NCI-H2081 treated with DMSO at 0.1 percent for 48 hours (cell line): ENCODE measurements at regions not wholly inside any gene's neighbourhood (a gene's known extent, or its start where the extent isn't known, plus 50 kb on each side); places are given as distances from the start of the nearest gene placed in this dataset.
"Not testable (repeated sequence)": the region's sequence is repeated elsewhere in the genome, so short reads cannot be mapped to it uniquely, and the experiment has no call there.

Experiments
- DNase-seq: peaks from one replicate; lab custom pipeline; 2025; lab: John Stamatoyannopoulos, UW

GRCh38 chr2:16199882-16200553 is 259.7 kb downstream of the MYCN start:
- DNase-seq, result no peak

- DNase-seq, result not testable (repeated sequence)
Observed at GRCh38 chr2:16199241-16199640, 258.9 kb downstream of the MYCN start.

GRCh38 chr2:16198166-16198912 is 258.0 kb downstream of the MYCN start:
- DNase-seq, result no peak

GRCh38 chr2:16197504-16198147 is 257.3 kb downstream of the MYCN start:
- DNase-seq, result no peak

GRCh38 chr2:16196687-16197503 is 256.5 kb downstream of the MYCN start:
- no peak for DNase-seq

GRCh38 chr2:16195681-16196070 is 255.3 kb downstream of the MYCN start:
- no peak for DNase-seq

GRCh38 chr2:16194931-16195680 is 254.8 kb downstream of the MYCN start:
- DNase-seq, result no peak

- DNase-seq, result no peak
Observed at GRCh38 chr2:16194530-16194929, 254.2 kb downstream of the MYCN start.

- no peak for DNase-seq
Observed at GRCh38 chr2:16194096-16194390, 253.7 kb downstream of the MYCN start.

- no peak for DNase-seq
Observed at GRCh38 chr2:16192416-16193216, 252.3 kb downstream of the MYCN start.

GRCh38 chr2:16191431-16192200 is 251.3 kb downstream of the MYCN start:
- DNase-seq, result no peak

- no peak for DNase-seq
Observed at GRCh38 chr2:16190446-16191270, 250.3 kb downstream of the MYCN start.

- DNase-seq, result no peak
Observed at GRCh38 chr2:16189836-16190160, 249.4 kb downstream of the MYCN start.

GRCh38 chr2:16189029-16189835 is 248.9 kb downstream of the MYCN start:
- DNase-seq, result no peak

- no peak for DNase-seq
Observed at GRCh38 chr2:16188261-16188890, 248.0 kb downstream of the MYCN start.

GRCh38 chr2:16187482-16187817 is 247.1 kb downstream of the MYCN start:
- DNase-seq, result no peak

- DNase-seq, result no peak
Observed at GRCh38 chr2:16186661-16187481, 246.5 kb downstream of the MYCN start.
